Calu3 (cell line): ENCODE measurements at regions not wholly inside any gene's neighbourhood (a gene's known extent, or its start where the extent isn't known, plus 50 kb on each side); places are given as distances from the start of the nearest gene placed in this dataset.

ENCODE experiments used
- BruUV-seq: library from RNA; stranded (reverse); fragments of 400-500 nt; replicated peaks from 2 replicates; lab custom pipeline; 2021; lab: Mats Ljungman, UMichigan
- CTCF ChIA-PET: fragments of 300-600 bp; sonication (Branson Sonifier 250); formaldehyde crosslinking; loops from one replicate; lab custom pipeline; 2022; ENCODE audit warnings: antibody characterized with exemption; lab: Charles Lee
- DNase-seq: peaks from one replicate; pipeline ENCODE4 v3.0.0; 2022
- H3K27ac Mint-ChIP-seq: one replicate; pipeline ENCODE4 v1.8.0; 2022; ENCODE audit warnings: mixed read lengths; ENCODE audit not compliant: unreplicated experiment
- H3K27me3 Mint-ChIP-seq: one replicate; pipeline ENCODE4 v1.8.0; 2022; ENCODE audit warnings: mixed read lengths; ENCODE audit not compliant: unreplicated experiment
- H3K36me3 Mint-ChIP-seq: one replicate; pipeline ENCODE4 v1.8.0; 2022; ENCODE audit warnings: mild to moderate bottlenecking, moderate library complexity, mixed read lengths; ENCODE audit not compliant: insufficient read depth, unreplicated experiment
- H3K4me1 Mint-ChIP-seq: one replicate; pipeline ENCODE4 v1.8.0; 2022; ENCODE audit warnings: mild to moderate bottlenecking, low read depth, mixed read lengths; ENCODE audit not compliant: unreplicated experiment
- H3K4me3 Mint-ChIP-seq: one replicate; pipeline ENCODE4 v1.8.0; 2022; ENCODE audit warnings: mild to moderate bottlenecking, low read depth, moderate library complexity, mixed read lengths; ENCODE audit not compliant: unreplicated experiment
- H3K9me3 Mint-ChIP-seq: one replicate; pipeline ENCODE4 v1.8.0; 2022; ENCODE audit warnings: low read depth, mixed read lengths; ENCODE audit not compliant: unreplicated experiment
- intact Hi-C: fragments of 100-400 bp; cut with micrococcal nuclease; formaldehyde crosslinking; loops from one replicate; pipeline ENCODE4 v1.10.0; 2022; ENCODE audit not compliant: unreplicated experiment
- TF ChIP-seq, protein P1 (sequence below): fragments of 200-600 bp; IDR thresholded peaks from one replicate; pipeline ENCODE4 v1.8.0; 2022; ENCODE audit warnings: antibody characterized with exemption; ENCODE audit not compliant: unreplicated experiment

- Mint-ChIP-seq H3K4me3 (no peak overlapping the region), H3K27ac (no peak overlapping the region), H3K4me1 (no peaks in the 10 kb centered on the region), H3K36me3 (no peaks in the 10 kb centered on the region), H3K27me3 (no peaks in the 10 kb centered on the region), H3K9me3 (peaks cover 5% of the 10 kb centered on the region)
- intact Hi-C loops = no loop called here
- no peak for DNase-seq
- CTCF ChIA-PET = interaction anchor here (0.6 kb wide), 1 partner anchor 22 kb away, joined by 3 read pairs; no protein-coding TSS in a partner anchor
- BruUV-seq = no TSS peak
- TF ChIP-seq, protein P1, sequence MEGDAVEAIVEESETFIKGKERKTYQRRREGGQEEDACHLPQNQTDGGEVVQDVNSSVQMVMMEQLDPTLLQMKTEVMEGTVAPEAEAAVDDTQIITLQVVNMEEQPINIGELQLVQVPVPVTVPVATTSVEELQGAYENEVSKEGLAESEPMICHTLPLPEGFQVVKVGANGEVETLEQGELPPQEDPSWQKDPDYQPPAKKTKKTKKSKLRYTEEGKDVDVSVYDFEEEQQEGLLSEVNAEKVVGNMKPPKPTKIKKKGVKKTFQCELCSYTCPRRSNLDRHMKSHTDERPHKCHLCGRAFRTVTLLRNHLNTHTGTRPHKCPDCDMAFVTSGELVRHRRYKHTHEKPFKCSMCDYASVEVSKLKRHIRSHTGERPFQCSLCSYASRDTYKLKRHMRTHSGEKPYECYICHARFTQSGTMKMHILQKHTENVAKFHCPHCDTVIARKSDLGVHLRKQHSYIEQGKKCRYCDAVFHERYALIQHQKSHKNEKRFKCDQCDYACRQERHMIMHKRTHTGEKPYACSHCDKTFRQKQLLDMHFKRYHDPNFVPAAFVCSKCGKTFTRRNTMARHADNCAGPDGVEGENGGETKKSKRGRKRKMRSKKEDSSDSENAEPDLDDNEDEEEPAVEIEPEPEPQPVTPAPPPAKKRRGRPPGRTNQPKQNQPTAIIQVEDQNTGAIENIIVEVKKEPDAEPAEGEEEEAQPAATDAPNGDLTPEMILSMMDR = no peak
These were observed 671.6 kb downstream of the GRXCR1 start for GRCh38 chr4:43564107-43564506.

- TF ChIP-seq, protein P1 = no peak
- CTCF ChIA-PET = interaction anchor here (0.6 kb wide), 1 partner anchor 22 kb away, joined by 3 read pairs; no protein-coding TSS in a partner anchor
- H3K27me3 Mint-ChIP-seq = no peaks in the 10 kb centered on the region
- H3K4me3 Mint-ChIP-seq = no peak overlapping the region
- BruUV-seq = no TSS peak
- intact Hi-C loops = no loop called here
- H3K9me3 Mint-ChIP-seq = peaks cover 5% of the 10 kb centered on the region
- no peaks in the 10 kb centered on the region for H3K4me1 Mint-ChIP-seq
- H3K27ac Mint-ChIP-seq = no peak overlapping the region
- DNase-seq = no peak
- no peaks in the 10 kb centered on the region for H3K36me3 Mint-ChIP-seq
These were observed 672.1 kb downstream of the GRXCR1 start for GRCh38 chr4:43564591-43564990.

DNA sequence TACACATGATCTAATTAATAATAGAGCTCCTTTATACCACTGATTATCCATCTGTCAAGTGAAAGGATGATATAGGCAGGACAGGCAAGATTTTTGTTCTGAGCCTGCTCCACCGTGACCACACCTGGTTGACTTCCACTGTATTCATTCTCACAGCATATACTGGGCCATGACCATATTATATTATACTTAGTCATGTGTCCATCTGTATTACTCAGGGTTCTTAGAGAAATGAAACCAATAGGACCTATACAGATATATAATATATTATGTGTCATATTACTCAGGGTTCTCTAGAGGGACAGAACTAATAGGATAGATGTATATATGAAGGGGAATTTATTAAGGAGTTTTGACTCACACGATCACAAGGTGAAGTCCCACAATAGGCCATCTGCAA, 675.1 kb downstream of the GRXCR1 start:
- TF ChIP-seq, protein P1 = no peak
- H3K9me3 Mint-ChIP-seq = peaks cover 3% of the 10 kb centered on the region
- CTCF ChIA-PET = no interaction called here

DNA sequence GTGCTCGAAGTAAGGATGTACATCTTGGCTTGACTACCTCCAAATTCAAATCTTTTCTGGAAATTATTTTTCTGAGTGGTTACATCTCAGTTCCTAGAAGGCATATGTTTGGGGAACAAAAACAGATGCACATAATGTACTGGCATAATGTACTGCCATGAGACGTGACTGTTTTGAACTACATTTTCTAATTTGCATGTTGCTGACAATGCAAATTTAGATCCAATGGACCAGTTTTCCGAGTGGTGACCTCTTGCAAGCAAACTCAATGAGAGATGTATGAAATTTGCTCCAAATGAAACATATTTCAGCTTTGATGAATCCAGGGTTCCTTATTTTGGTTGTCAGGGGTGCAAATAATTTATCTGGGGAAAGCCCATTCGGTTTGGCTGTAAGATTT, 694.3 kb downstream of the GRXCR1 start:
- Mint-ChIP-seq H3K36me3 (no peaks in the 10 kb centered on the region), H3K4me3 (no peak overlapping the region), H3K27ac (no peak overlapping the region), H3K27me3 (no peaks in the 10 kb centered on the region), H3K4me1 (no peaks in the 10 kb centered on the region), H3K9me3 (no peaks in the 10 kb centered on the region)
- no peak for DNase-seq
- intact Hi-C loops = no loop called here
- TF ChIP-seq, protein P1 = no peak
- BruUV-seq = no TSS peak
- CTCF ChIA-PET = interaction anchor here (0.7 kb wide), 1 partner anchor 23 kb away, joined by 3 read pairs; no protein-coding TSS in a partner anchor

More for the DNA sequence above, 675.1 kb downstream of the GRXCR1 start:
- Mint-ChIP-seq H3K27ac (no peak overlapping the region), H3K4me3 (no peak overlapping the region), H3K4me1 (no peaks in the 10 kb centered on the region), H3K27me3 (no peaks in the 10 kb centered on the region), H3K36me3 (no peaks in the 10 kb centered on the region)
- no peak for DNase-seq
- BruUV-seq = no TSS peak
- intact Hi-C loops = no loop called here
